GM19238 (cell line): ENCODE measurements at regions not wholly inside any gene's neighbourhood (a gene's known extent, or its start where the extent isn't known, plus 50 kb on each side); places are given as distances from the start of the nearest gene placed in this dataset.

Experiments
- DNase-seq: peaks from one replicate; pipeline ENCODE4 v3.0.0; 2011; ENCODE audit warnings: low spot score; ENCODE audit not compliant: insufficient read length

DNA sequence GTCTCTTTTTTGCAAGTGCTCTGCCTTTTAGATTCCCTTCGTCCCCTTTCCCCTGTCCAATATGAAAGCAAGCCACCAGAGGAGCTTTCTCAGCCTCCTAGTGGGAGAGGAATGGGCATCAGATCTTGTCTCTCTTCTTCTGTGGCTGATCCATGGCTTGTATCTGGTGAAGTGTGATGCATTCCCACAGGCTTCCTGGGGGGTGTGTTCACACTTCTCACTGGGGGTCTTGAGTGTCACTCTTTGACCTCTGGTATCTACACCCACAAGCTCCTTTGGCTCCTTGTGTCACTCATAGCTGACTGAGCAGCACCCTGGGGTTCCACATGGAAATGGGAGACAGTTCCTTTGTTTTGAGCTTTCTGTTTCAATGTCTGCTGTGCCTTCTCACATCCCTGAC is 411.5 kb downstream of the GADD45G start:
- no peak for DNase-seq

DNA sequence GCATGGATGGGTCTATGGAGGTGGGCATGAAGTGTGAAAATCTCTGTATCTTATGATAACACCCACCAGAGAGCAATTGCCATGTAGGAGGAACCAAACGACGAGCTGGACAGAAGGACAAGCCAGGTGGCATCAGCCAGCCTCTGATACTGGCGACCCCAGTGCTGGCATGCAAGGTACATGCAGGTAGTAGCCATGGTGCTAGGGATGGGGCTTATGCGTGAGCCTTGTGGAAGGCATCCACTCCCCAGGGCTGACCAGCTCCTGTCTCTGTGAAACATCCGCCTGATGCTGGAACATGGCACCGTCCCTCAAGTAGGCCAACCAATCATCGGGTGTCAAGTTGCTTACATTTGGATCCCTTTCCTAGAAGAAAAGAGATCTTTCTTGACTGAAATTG is 412.9 kb downstream of the GADD45G start:
- DNase-seq = no peak

GRCh38 chr9:90018688-90019087 is 413.9 kb downstream of the GADD45G start:
- DNase-seq = no peak

GRCh38 chr9:90019626-90020025 is 414.8 kb downstream of the GADD45G start:
- no peak for DNase-seq

- no peak for DNase-seq
These were observed 415.6 kb downstream of the GADD45G start for GRCh38 chr9:90020276-90020871.

GRCh38 chr9:90021216-90021906 is 416.5 kb downstream of the GADD45G start:
- no peak for DNase-seq

- no peak for DNase-seq
These were observed 417.7 kb downstream of the GADD45G start for GRCh38 chr9:90022474-90022873.

- DNase-seq = no peak
These were observed 419.0 kb downstream of the GADD45G start for GRCh38 chr9:90023861-90024260.

GRCh38 chr9:90024409-90024808 is 419.6 kb downstream of the GADD45G start:
- DNase-seq = no peak

DNA sequence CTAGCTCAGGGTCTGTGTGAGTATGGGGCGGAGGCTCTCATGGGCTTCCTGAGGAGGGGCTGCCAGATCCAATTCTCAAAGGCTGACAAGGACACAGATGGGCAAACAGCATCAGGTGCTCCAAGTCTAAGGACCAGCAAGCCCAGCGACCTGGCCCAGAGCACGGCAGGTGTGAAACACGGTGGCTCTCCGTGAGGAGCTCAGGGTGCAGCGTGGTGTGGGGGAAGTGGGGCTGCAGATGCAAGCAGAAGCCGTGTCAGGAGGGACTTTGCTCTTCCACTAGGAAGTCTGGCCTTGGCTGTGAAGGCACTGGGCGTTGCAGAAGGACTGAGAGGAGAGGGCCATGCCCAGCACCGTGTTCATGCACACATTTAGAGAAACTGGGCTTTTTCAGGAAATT is 420.0 kb downstream of the GADD45G start:
- DNase-seq = no peak

DNA sequence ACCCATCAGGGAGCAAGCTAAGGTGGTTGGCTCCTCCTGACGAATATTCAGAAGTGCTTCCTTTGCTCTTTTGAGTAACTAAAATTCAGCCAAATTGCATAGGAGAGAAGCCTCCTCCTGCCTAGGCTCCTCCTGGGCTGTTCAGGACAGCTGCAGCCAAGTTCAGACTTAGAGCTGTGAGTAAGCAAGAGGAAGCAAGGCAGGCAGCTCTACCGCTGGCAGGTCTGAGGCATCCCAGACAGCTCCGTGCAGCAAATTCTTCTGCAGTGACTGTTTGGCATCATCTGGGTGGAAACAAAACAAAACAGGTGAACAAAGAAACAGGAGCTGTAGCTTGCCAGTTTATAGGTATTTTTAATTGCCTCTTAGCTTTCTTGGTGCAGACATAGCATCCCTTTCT is 421.0 kb downstream of the GADD45G start:
- no peak for DNase-seq

GRCh38 chr9:90027296-90027790 is 422.5 kb downstream of the GADD45G start:
- DNase-seq = no peak

- no peak for DNase-seq
These were observed 424.6 kb downstream of the GADD45G start for GRCh38 chr9:90029386-90029785.

DNA sequence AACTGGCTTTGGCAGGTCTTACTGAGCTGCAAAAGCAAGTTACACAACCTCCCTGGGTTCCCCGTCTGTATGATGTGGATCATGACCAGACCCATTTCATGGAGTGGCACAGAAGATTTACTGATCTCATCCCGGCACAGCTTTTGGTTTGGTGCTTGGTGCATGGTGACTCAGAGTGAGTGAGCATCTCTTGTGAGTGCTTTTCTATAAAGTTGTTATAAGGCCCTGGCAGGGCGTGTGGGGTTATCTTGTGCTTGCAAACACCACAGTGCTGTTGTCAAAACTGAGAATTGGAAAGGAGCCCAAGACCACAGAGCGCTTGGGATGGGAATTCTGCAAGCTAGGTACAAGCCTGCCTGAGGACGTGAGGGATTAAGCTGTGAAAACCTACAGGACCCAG is 425.2 kb downstream of the GADD45G start:
- DNase-seq = no peak

DNA sequence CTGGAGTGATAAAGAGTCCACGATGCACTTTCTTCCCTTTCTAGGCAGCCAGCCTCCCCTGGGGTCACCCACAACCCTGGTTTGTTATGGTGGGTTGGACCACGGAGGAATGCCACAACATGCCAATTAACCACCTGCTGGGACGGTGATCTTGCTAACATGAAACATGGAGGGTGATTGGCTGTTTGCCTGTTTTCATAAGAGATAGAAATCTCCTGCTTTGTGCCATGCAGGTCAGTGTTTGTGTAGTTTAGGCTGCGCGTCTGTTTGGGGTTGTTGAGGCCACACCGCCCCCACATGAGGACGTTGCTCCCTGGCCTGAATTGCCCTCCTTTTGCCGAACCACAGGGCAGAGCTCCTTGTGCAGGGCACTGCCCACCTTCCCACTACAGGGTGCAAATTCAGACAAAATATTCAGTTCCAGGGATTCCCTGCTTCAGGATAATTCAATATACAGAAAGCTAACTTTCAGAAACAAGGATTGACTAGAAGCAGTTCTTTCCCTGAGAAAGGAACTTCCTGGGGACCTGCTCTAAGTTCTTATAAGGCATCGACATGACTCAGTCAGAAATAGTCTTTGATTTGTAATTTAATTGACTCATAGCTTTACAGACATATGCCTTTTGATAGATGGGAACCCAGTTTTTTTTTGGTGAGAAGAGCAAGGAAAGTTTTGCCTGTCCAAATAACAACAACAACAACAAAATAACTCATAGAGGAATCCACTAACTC is 427.6 kb downstream of the GADD45G start:
- DNase-seq = no peak

GRCh38 chr9:90033028-90033650 is 428.3 kb downstream of the GADD45G start:
- DNase-seq = no peak

- DNase-seq = no peak
These were observed 429.3 kb downstream of the GADD45G start for GRCh38 chr9:90034071-90034470.

- DNase-seq = no peak
These were observed 430.7 kb downstream of the GADD45G start for GRCh38 chr9:90035471-90035870.

DNA sequence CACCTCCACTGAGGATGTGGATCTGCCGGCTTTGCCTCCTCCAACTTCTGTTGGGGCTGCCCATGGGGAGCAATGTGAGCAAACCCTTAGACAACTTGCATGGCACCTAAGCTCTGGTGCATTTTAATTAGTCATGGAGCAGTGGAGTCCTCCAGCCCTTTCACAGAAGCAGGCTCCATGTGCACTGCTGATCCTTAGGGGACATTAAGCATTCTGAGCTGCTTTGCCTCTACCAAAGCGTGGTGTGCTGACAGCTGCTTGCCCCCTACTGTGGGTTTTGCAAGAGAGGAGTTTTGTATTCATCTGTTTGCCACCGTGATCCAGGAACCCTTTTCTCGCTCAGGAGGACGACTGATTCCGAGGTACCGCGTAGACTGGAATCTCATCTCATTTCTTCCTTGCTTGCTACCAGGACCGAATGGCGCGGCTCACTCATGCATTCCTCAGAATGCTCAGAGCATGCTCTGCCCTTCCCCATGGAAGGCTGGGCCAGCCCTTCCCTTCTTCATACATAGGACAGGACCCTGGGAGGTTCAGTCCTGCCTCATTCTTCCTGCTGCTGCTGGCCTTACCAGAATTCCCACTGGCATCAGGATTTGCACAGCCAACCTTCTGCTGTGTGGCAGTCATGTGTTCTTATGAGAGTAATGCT is 432.5 kb downstream of the GADD45G start:
- no peak for DNase-seq

DNA sequence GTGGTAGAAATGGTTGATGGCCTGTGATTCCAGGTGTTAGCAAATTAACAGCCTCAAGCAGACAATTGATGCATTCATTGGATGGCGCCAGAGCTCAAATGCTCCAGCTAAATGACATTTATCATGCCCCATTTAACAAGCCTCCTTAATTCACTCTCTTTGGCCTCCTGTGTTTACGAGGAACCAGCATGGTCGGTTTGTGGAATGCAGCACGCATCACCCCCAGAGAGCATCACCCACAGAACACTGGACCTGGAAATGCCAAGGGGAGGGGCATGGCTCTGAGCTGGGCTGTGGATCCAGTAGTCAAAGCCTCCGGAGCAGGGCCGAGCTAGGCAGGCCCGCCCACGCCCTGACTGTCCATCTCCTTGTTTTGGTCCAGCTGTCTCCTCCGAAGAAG is 434.0 kb downstream of the GADD45G start:
- no peak for DNase-seq

GRCh38 chr9:90044263-90044662 is 439.5 kb downstream of the GADD45G start:
- no peak for DNase-seq
